ENCODE measurements at regions not wholly inside any gene's neighbourhood (a gene's known extent, or its start where the extent isn't known, plus 50 kb on each side); places are given as distances from the start of the nearest gene placed in this dataset.
A peak's percentile ranks its signal among the peaks of the same experiment; 100 is the strongest.

- no peak for DNase-seq (ENCODE audit: low read depth)
- no peak overlapping the region for H3K4me3 ChIP-seq (ENCODE audit: control insufficient read depth, low read depth, low read length)
- TF ChIP-seq CTCF (IDR thresholded peaks at IDR 0.05; ENCODE audit: control insufficient read depth, insufficient read depth, low read depth, low read length, missing control alignments): no peak
These were observed 335.2 kb upstream of the C2CD4B start for GRCh38 chr15:62500325-62500724.

GRCh38 chr15:62502451-62502850 is 337.4 kb upstream of the C2CD4B start:
- no peak for DNase-seq (ENCODE audit: low read depth)
- H3K4me3 ChIP-seq (ENCODE audit: control insufficient read depth, low read depth, low read length): no peak overlapping the region
- no peak for TF ChIP-seq CTCF (IDR thresholded peaks at IDR 0.05; ENCODE audit: control insufficient read depth, insufficient read depth, low read depth, low read length, missing control alignments)

GRCh38 chr15:62503451-62503850 is 338.4 kb upstream of the C2CD4B start:
- no peak for DNase-seq (ENCODE audit: low read depth)
- H3K4me3 ChIP-seq (ENCODE audit: control insufficient read depth, low read depth, low read length): no peak overlapping the region
- no peak for TF ChIP-seq CTCF (IDR thresholded peaks at IDR 0.05; ENCODE audit: control insufficient read depth, insufficient read depth, low read depth, low read length, missing control alignments)

- no peak overlapping the region for H3K4me3 ChIP-seq (ENCODE audit: control insufficient read depth, low read depth, low read length)
- no peak for DNase-seq (ENCODE audit: low read depth)
- TF ChIP-seq CTCF (IDR thresholded peaks at IDR 0.05; ENCODE audit: control insufficient read depth, insufficient read depth, low read depth, low read length, missing control alignments): no peak
These were observed 340.7 kb upstream of the C2CD4B start for GRCh38 chr15:62505762-62506161.

GRCh38 chr15:62506217-62506805 is 341.2 kb upstream of the C2CD4B start:
- DNase-seq (ENCODE audit: low read depth): peak; percentile 28
- no peak overlapping the region for H3K4me3 ChIP-seq (ENCODE audit: control insufficient read depth, low read depth, low read length)
- TF ChIP-seq CTCF (IDR thresholded peaks at IDR 0.05; ENCODE audit: control insufficient read depth, insufficient read depth, low read depth, low read length, missing control alignments): no peak

DNA sequence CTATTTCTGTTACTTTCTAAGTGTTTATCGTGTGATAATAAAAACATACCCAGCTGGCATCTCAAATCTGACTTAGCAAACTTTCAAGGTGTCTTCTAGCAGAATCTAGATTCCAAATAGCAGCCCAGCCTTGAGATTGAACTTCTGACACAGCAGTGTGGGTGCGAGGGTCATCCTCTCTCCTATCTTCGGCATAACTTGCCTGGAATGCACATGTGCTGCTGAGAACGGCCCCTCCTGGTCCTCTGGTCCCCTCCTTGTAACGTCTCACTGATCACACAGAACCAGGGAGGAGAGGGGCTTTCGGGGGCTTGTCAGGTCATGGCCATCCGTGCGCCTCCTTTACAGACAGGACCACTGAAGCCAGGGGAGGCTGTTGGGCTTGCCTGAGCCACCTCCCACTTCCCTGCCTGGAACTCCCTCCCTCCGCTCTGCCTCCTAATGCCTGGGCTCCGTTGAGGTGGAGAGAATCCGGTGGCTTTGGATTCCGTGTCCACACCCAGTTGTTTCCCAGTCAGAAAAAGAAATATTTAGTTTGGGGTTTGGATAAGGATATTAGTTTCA is 344.4 kb upstream of the C2CD4B start:
- H3K4me3 ChIP-seq (ENCODE audit: control insufficient read depth, low read depth, low read length): no peak overlapping the region
- no peak for TF ChIP-seq CTCF (IDR thresholded peaks at IDR 0.05; ENCODE audit: control insufficient read depth, insufficient read depth, low read depth, low read length, missing control alignments)
- no peak for DNase-seq (ENCODE audit: low read depth)

Measured in AG09309 (cell line).